NCI-H2227 (cell line): ENCODE measurements at regions not wholly inside any gene's neighbourhood (a gene's known extent, or its start where the extent isn't known, plus 50 kb on each side); places are given as distances from the start of the nearest gene placed in this dataset.
"Not testable (repeated sequence)": the region's sequence is repeated elsewhere in the genome, so short reads cannot be mapped to it uniquely, and the experiment has no call there.

Source experiments
- DNase-seq: peaks from one replicate; lab custom pipeline; 2025; ENCODE audit not compliant: unreplicated experiment; lab: John Stamatoyannopoulos, UW

- no peak for DNase-seq
Measured at GRCh38 chr2:7420530-7420929, 503.3 kb downstream of the RNF144A start.

GRCh38 chr2:7424481-7424880, 507.3 kb downstream of the RNF144A start:
- no peak for DNase-seq

GRCh38 chr2:7427293-7428060, 510.3 kb downstream of the RNF144A start:
- peak; percentile 79 for DNase-seq

GRCh38 chr2:7428454-7429204, 511.4 kb downstream of the RNF144A start:
- no peak for DNase-seq

- DNase-seq, result no peak
Measured at GRCh38 chr2:7429733-7430132, 512.5 kb downstream of the RNF144A start.

- DNase-seq, result no peak
Measured at GRCh38 chr2:7430421-7430868, 513.2 kb downstream of the RNF144A start.

GRCh38 chr2:7430869-7431641, 513.8 kb downstream of the RNF144A start:
- peak; percentile 50 for DNase-seq

GRCh38 chr2:7432436-7432835, 515.2 kb downstream of the RNF144A start:
- no peak for DNase-seq

GRCh38 chr2:7436096-7436906, 519.1 kb downstream of the RNF144A start:
- DNase-seq, result no peak

GRCh38 chr2:7437141-7437540, 519.9 kb downstream of the RNF144A start:
- DNase-seq, result no peak

GRCh38 chr2:7437716-7438632, 520.8 kb downstream of the RNF144A start:
- no peak for DNase-seq

- no peak for DNase-seq
Measured at GRCh38 chr2:7438855-7439254, 521.6 kb downstream of the RNF144A start.

- no peak for DNase-seq
Measured at GRCh38 chr2:7440977-7441376, 523.8 kb downstream of the RNF144A start.

- not testable (repeated sequence) for DNase-seq
Measured at GRCh38 chr2:7441841-7442240, 524.6 kb downstream of the RNF144A start.

- no peak for DNase-seq
Measured at GRCh38 chr2:7444626-7445025, 527.4 kb downstream of the RNF144A start.

- no peak for DNase-seq
Measured at GRCh38 chr2:7448578-7449264, 531.5 kb downstream of the RNF144A start.

GRCh38 chr2:7449298-7449697, 532.1 kb downstream of the RNF144A start:
- no peak for DNase-seq

GRCh38 chr2:7450188-7450832, 533.1 kb downstream of the RNF144A start:
- no peak for DNase-seq

- peak; percentile 13 for DNase-seq
Measured at GRCh38 chr2:7450833-7451190, 533.6 kb downstream of the RNF144A start.
